ENCODE measurements at regions not wholly inside any gene's neighbourhood (a gene's known extent, or its start where the extent isn't known, plus 50 kb on each side); places are given as distances from the start of the nearest gene placed in this dataset.

DNA sequence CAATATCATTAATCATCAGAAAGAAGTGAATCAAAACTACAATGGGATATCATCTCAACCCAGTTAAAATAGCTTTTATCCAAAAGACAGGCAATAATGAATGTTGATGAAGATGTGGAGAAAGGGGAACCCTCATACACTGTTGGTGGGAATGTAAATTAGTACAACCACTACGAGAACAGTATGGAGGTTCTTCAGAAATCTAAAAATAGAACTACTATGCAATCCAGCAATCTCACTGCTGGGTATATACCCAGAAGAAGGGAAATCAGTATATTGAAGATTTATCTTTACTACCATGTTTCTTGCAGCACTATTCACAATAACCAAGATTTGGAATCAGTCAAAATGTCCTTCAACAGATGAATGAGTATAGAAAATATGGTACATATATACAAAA lies 189.8 kb downstream of the HHIPL2 start:
- DNase-seq: no peak

DNA sequence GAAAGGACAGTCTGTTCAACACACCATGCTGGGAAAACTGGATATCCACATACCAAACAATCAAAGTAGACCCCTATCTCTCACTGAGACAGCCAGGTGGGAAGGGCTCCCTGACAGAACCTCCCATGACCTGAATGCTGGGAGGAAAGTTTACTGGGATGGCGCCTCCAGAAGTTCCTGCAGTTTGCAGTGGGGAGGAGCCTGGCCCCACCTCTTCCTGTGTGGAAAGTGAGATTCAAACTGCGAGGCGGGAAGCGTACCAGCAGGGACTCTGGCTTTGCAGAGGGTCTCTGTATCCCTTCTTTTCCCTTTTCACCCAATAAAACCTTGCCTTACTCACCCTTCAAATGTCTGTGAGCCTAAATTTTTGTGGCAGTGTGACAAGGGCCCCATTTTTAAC lies 190.7 kb downstream of the HHIPL2 start:
- DNase-seq: no peak

DNA sequence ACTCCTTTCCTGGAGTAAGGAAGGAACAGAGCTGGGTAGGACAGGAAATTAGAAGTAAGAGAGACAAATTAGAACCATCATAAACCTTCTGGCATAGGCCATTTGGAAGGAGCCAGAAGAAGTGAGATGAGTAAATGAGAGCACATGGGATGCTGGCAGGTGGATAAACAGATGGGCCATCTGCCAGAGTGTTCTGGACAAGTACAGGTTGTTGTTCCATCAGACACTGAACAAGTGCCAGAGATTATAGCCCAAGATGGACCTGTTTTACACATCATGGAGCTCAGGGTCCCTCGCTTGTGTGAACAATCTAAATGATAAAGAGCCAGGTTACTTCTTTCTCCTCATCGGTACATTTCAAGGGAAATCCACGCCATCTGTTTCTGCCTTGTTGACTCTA lies 200.3 kb downstream of the HHIPL2 start:
- DNase-seq: no peak

DNA sequence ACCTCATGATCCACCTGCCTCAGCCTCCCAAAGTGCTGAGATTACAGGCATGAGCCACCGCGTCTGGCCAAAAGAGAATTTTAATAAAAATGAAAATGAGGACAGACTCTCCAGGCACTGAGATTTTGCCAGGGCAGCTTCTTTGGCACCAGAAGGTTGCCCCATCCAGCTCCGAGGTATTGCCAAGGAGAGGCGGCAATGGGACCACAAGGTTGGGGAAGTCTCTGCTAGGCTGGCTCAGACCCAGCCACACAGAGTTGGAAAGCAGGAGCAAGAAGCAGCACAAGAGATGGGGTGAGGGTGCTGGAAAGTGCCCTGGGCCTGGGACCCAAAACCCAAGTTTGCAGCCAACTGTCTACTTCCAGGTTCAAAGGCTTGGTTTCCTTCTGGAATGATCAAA lies 200.9 kb downstream of the HHIPL2 start:
- no peak for DNase-seq

DNA sequence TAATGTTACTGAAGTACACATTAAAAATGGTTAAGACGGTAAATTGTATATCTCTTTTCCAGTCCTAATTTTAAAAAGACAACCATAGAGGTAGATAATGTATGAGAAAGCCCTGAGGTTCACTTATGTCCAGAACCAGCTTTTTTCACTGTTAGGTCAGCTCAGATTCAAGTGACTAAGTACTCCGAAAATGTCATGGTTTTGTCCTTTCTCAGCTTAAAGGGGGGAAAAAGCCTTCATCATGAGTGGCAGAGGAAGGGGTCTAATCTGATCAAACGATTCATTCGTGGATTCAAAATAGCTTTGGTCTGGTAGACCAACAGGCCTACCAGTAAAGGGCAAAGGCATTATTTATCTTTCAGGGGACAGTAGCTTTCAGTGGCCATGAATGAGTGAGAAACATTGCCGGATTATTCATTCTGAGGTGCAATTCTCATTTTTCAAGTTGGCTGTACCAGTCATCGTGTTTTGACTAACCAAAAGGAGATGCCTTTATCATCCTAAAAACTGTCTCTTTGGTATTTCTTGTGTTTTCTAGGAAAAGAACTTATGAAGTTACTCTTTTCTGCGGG lies 208.4 kb downstream of the HHIPL2 start:
- DNase-seq: no peak

DNA sequence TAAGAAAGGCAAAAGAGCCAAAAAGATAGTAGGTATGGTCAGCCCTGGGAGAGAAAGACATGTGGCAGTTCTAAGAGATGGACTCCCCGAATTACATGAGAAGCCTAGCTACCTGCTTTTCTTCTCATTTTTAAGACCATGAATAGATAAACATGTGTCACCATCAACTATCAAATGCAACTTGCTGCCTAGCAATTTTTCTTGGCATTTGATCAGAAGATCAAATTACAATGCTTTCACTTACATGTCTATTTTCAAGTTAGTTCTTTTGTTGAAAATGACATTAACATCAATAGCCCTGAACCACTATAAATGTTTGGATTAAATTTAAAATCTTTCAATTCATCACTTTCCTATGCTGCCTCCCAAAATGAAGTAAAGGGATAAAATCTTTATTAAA lies 212.3 kb downstream of the HHIPL2 start:
- no peak for DNase-seq

DNA sequence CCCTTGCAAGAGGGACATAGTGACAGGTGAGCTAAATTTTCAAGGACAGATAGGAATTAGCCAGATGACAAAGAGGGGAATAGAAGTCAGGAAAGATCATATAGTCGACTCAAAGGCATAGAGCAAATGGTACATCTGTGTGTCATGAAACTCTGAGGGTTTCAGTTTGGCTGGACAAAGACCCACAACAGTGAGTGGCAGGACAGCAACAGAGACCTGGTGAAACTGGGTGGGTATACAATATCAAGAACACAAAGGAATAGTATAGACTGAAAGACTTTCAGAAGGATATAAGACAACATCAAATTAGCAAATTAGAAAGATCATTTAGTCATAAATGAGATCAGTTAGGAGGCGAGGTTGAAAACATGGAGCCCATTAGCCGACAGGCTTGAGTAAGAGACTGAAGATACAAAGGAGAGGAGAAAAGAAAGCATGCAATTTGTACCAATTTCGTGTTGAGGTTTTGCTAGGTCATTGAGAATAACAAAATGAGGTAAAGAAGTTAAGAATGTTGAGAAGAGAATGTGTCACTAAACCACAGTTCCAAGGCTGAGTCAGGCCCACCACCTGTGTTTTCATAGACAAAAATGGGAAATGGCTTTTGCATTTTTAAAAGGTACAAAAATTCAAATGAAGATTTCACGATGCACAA lies 213.8 kb downstream of the HHIPL2 start:
- DNase-seq: no peak

DNA sequence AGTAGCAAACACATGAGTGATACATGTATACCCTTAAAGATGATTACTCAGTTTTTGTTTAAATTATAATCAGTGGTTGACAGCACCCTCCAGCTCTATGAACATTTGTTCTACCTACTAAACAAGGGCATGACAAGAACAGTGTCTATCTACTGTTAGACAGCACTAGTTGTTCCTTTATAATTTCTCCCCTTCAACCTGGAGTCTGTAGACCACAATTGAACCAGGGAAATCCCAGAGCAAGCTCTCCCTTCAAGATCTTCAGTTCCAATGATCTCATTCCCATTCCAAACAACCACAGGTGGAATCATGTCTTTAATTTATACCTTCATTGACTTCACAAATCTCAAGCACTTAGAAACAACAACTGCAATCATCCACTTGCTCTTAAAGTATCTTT lies 216.1 kb downstream of the HHIPL2 start:
- no peak for DNase-seq

DNA sequence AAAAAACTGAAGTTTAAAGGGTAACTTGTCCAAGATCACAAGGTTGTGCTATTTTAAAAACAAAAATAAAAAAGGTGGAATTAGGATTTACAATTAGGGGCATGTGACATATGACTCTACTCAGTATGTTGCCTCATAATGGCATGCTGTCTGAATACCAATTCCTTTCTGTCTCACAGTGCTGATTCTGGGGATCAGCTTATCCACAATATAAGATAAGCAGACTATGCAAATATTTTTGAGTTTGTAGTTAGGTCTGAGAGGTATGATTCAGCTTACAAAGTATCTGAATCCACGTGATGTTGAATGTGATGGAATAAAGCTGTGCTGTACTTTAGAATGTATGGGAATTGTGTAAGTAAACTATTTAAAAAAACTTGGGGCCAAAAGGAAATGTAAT lies 216.6 kb downstream of the HHIPL2 start:
- no peak for DNase-seq

DNA sequence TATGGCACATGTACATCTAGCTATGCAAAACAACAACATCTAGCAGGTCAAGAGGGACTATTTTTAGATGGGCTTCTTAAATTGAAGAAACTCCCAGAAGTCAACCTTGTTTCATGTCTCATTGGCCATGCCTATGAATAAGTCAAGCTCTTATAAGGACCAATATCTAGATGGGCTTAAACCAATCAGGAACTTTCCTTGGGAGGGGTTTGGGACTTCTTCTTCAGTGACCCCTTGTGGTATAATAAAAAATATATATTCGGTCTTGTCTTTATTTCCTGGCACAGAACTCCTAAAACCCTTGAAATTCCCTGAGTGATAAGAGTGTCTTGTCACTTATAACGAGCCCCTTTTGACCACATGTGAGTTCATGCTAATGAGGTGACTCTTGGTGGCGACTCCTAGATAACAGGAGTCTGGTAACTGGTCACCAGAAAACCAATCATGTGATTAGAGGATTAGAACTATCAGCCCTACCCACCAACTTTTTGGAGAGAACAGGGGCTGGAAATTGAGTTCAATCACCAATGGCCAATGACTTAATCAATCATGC lies 218.3 kb downstream of the HHIPL2 start:
- DNase-seq: no peak

DNA sequence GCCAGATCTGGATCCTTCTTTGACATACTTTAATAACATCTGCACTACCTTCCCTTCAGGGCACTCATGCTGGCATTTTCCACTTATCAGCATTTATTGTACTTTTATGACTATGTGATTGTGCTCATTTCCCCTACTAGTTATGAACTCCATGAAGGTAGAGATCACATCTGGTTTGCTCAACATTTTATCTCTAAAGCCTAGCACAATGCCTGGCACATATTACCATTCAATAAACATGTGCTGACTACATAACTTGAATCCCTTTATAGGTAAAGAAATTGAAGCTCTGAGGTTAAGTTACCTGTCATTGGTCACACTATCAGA lies 221.2 kb downstream of the HHIPL2 start:
- no peak for DNase-seq

DNA sequence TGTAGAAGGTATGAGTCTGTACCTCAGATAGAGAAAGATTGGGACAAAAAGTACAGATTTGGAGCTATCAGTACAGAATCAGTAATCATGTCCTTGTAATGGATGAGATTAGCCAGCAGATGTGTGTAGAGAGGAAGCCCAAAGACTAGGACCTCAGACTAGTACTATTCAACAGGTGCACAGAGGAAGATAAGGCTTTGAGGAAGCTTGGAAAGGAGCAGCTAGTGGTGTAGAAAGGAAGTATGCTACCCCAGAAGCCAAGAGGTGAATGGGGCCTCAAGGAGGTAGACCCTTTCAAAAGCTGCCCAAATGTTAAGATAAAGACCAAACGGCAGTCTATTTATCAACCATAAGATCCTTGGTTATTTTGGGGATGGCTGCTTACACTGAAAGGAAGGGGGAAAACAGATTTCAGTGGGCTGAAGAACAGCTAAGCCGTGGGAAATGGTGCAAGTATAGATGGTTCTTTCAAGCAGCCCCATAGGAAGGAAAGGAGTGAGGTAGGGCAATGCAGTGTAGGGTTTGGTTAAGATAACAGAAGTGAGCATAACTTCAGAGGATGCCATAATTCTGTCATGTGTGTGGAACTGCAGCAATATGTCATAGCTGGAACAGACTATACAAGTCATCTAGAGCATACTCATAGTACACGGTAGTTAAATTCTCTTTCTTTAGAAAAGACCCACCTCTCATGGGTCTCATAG lies 221.7 kb downstream of the HHIPL2 start:
- no peak for DNase-seq

DNA sequence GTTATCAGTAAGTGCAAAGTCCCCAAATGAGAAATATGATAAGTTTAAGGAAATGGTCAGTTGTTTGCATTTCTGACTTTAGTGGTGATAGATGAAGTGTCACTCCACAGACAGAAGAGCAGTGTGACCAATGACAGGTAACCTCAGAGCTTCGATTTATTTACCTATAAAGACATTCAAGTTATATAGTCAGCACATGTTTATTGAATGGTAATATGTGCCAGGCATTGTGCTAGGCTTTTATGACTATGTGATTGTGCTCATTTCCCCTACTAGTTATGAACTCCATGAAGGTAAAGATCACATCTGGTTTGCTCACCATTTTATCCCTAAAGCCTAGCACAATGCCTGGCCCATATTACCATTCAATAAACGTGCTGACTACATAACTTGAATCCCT lies 222.4 kb downstream of the HHIPL2 start:
- no peak for DNase-seq

DNA sequence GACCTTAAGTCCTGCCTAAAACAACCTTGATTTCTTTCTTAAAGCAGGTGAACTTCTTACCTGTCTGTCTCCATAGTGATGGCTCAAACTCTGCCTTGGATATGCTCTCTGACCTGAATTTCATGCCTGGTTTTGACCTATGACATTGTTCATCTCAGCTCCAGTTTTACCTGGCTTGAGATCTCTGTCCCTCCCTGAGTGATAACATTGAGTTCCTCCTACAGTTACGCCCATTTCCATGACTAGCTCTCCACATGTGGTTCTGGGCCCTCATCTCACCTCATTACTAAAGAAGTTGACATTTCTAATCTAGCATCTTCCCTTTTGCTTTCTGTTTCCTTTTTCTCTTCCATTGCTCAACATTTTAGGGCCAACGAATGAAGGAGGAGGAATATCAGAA lies 233.1 kb downstream of the HHIPL2 start:
- no peak for DNase-seq

DNA sequence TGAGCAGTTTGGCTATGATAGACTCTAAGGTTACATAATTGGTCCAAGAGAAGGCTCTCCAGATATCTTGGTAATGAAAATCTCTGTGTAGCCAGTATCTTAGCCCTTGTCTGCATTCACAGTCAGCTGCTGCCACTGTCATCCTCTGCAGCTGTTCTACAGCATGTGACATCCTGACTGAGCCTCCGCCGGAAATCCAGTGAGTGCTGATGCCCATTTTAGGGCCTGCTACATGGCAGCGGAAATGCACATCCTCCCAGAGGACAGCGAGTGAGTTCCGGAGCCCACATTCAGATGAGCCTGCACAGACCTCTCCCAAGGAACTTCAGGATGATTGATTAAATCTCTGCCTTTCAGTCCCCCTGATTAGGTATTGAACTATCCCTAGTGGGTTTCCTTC lies 237.1 kb downstream of the HHIPL2 start:
- peak; percentile 28 for DNase-seq

DNA sequence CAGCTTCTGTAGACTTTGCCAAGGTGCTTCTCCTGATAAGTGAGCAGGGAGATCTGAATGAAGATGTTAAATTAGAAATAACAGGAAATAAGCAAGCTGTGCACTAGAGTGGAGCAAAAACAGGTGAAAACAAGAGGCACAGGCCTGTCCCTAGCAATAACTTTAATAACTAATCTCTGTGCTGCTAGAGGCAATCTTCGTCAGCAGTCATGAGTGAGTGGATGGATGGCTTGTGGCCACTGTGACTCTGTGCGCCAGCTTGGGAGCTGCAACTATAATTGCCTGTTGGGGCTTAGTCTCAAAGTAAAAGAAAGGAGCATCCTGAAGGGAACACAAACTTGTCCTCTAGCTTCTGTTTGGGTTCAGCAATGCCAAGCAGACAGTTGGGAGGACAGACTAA lies 240.3 kb downstream of the HHIPL2 start:
- DNase-seq: no peak

DNA sequence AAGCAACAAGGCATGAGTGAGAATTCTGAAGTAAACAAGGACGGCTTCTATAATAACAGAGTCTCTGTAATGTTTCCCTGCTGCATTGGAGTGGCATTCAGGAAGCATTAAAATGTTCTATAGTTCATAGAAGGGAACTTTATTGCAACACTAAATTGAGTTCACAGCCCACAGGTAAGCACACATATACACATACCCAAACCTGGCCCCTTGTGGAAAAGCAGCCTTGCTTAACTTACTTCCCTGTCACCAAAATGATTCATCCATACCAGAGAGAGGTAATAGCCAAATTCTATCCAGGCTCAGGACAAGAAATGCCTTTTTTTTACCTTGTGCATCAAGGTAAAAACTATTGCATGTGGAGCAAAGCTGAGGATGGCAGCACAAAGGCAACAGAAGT lies 241.4 kb downstream of the HHIPL2 start:
- no peak for DNase-seq

DNA sequence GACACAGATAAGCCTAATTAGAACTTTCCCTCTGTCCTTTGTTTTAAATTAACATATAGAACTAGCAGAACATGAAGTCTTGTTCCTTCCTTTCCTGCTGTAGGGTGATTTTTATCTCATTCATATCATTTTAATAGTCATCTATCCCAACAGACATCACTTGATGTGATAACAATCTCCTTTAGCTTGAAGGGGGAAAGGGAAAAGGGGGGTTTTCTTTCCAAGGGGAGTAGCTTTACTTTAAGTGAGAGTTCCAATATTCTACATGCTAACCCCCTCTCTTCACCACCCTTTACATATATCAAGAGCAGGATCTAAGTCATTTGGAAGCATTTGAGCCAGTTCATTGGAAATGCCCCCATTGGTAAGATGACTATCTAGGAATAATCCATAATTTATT lies 241.9 kb downstream of the HHIPL2 start:
- DNase-seq: no peak

DNA sequence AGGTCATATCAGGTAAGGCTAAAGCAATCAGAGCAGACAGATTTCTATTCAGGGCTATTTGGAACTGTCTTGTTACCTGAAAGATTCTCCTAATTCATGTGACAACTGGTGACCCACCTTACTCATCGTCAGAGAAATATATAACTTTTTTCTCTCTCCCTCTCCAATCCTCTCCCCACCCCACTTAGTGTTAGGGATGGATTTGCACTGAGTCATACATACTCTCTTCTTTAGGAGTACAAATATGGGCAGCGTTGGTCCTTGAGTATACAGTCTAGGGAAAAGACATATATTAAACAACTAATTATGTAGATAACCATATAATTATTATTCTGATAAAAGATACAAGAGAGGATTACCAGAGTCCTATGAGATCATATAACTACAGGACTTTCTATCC lies 246.3 kb downstream of the HHIPL2 start:
- no peak for DNase-seq

DNA sequence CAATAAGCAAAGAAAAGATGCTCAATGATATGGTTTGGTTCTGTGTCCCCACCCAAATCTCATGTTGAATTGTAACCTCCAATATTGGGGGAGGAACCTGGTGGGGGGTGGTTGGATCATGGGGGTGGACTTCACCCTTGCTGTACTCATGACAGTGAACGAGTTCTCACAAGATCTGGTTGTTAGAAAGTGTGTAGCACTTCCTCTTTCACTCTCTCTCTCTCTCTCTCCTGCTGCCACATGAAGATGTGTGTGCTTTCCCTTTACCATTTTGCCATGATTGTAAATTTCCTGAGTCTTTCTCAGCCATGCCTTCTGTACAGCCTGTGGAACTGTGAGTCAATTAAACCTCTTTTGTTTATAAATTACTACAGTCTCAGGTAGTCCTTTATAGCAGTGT lies 248.4 kb downstream of the HHIPL2 start:
- no peak for DNase-seq

DNA sequence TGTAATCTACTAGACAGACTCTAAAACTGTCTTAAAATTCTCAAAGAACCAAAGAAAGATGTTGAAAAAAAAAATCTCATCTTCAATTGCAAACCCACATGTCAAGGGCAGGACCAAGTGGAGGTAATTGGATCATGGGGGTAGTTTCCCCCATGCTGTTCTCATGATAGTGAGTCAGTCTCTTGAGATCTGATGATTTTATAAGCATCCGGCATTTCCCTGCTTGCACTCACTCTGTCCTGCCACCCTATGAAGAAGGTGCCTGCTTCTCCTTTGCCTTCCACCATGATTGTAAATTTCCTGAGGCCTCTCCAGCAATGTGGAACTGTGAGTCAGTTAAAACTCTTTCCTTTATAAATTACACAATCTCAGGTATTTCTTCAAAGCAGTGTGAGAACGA lies 257.0 kb downstream of the HHIPL2 start:
- no peak for DNase-seq

DNA sequence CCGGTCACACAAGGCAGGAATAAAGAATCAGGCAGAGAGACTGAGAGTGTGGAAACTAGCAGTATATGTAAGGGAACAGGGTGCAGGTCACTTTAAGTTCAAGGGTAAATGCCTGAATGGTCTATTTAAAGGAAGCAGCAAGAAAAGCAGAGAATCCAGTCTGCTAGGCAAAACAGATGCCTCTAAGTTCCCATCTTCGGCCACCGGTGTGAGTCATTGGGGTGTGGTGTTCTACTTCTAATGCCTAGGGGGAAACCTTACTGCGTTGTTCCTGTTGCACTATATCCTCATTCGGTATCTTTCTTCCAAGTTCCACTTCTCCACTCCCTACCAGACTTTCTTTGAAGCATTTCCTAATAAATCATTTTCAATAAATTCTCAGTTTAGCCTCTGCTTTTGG lies 259.9 kb downstream of the HHIPL2 start:
- peak; percentile 8 for DNase-seq

DNA sequence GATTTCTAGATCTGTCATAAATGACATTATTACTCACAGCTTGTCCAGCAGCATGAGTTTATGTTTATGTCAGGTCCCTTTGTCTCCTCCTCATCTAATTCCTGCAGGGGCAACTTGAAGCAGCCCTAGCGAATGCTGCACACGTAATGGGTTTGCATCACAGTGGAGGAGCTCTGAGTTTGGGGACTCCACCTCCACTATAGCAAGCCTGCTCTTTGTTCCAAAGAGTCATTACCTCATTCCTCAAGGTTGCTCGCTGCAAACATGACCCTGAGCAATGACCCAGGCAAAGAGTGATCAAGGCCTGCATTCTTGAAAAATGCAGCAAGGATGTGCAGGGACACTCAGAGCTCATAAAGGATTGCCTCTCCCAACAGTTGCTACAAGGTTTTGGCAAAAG lies 261.9 kb downstream of the HHIPL2 start:
- no peak for DNase-seq

DNA sequence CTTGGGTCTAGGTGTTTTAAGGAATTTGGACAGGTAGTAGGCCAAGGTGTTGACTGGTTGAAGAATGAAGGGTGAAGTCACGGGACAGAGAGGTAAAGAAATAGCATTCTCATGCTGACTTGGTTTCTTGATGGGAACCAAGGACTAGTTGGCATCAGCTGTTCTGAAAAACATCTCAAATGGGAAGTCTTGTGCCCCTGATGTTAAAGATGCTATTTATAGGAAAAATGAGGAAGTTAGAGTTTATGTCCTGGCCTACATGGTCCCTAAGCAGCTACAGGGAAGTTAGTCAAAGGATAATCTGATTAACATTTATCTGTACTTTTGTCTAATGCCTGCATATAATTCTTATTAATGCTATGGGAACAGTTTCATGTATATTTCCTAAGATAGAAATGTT lies 262.4 kb downstream of the HHIPL2 start:
- no peak for DNase-seq

DNA sequence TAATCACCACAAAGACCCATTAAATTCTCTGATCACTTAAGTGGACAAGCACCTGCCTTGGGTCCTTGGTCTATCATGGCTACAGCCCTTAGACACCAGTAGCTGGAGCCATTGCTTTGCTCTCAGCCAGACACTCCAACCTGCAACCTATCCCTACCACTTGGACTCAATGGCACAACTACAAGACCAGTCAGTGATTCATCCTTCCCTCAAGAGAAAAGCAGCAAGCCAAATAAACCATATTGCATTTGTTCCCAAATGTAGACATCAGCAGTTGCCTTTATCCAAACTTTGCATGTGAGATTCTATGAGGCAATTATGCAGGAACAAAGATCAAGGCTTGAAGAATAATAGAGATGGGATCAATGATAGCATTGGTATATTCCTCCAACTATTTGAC lies 263.4 kb downstream of the HHIPL2 start:
- no peak for DNase-seq

All from CD4-positive, alpha-beta T cell treated with Interleukin-17A for 1 hour (primary cell).